GM20000 (cell line): ENCODE measurements at regions not wholly inside any gene's neighbourhood (a gene's known extent, or its start where the extent isn't known, plus 50 kb on each side); places are given as distances from the start of the nearest gene placed in this dataset.

Source experiments
- DNase-seq: peaks from one replicate; pipeline ENCODE4 v3.0.0; 2012; ENCODE audit warnings: low spot score
- TF ChIP-seq, protein P1 (sequence below): IDR thresholded peaks from 2 replicates; pipeline ENCODE4 v1.5.1; 2012; ENCODE audit warnings: mild to moderate bottlenecking, control low read depth; ENCODE audit errors: extremely low read depth, missing control alignments

DNA sequence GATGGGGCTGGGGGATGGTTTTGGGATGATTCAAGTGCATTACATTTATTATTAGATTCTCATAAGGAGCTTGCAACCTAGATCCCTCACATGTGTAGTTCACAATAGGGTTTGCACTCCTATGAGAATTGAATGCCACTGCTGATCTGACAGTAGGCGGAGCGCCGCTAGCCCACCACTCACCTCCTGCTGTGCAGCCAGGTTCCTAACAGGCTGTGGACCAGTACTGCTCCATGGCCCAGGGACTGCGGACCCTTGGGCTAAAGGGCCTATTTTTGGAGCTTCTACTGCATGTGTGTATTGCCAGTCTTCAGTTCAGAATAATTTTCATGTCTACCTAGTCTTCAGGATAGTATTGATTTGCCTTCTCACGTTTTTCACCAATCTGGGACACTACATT is 165.3 kb upstream of the TWIST2 start:
- DNase-seq, result no peak
- TF ChIP-seq, protein P1, sequence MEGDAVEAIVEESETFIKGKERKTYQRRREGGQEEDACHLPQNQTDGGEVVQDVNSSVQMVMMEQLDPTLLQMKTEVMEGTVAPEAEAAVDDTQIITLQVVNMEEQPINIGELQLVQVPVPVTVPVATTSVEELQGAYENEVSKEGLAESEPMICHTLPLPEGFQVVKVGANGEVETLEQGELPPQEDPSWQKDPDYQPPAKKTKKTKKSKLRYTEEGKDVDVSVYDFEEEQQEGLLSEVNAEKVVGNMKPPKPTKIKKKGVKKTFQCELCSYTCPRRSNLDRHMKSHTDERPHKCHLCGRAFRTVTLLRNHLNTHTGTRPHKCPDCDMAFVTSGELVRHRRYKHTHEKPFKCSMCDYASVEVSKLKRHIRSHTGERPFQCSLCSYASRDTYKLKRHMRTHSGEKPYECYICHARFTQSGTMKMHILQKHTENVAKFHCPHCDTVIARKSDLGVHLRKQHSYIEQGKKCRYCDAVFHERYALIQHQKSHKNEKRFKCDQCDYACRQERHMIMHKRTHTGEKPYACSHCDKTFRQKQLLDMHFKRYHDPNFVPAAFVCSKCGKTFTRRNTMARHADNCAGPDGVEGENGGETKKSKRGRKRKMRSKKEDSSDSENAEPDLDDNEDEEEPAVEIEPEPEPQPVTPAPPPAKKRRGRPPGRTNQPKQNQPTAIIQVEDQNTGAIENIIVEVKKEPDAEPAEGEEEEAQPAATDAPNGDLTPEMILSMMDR, result no peak

GRCh38 chr2:238684362-238685326 is 163.2 kb upstream of the TWIST2 start:
- no peak for DNase-seq
- TF ChIP-seq, protein P1, result no peak

GRCh38 chr2:238685327-238685709 is 162.6 kb upstream of the TWIST2 start:
- TF ChIP-seq, protein P1, result no peak
- DNase-seq, result no peak

DNA sequence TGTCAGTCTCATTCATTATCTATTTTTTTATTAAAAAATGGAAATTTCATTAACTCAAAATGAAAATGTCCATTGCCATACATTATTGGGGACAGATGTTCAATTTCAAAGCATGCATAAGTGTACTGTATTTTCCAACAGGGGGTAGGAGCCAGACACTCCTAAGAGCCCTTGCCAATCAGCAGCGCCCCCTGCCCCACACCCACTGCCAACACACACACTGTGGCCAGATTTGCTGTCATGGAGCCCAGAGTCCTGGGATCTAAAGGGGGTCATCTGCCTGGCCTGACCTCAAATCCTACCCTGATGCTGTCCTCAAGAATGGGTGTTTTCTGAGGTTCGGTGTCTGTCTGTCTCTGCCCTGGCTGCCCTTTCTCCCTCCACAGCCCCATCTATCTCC is 162.2 kb upstream of the TWIST2 start:
- DNase-seq, result no peak
- TF ChIP-seq, protein P1, result no peak

DNA sequence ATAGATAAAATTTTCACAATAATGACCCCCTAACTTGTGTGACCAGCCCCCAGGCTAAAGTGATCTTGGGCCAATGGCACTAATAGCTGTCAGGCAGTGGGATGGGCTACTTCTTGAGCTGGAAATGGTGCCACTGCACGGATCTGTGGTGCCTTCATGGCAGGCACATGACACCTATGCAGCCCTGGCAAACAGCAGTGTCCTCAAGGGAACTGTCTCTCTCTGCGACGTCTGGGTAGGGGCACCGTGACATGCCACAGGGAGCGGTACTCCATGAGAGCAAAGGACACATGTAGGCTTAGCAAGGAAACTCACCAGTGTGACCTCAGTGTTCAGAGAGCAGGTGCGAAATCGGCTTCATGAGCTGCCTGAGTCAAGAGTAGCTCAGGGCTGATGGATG is 161.7 kb upstream of the TWIST2 start:
- TF ChIP-seq, protein P1, result no peak
- no peak for DNase-seq

DNA sequence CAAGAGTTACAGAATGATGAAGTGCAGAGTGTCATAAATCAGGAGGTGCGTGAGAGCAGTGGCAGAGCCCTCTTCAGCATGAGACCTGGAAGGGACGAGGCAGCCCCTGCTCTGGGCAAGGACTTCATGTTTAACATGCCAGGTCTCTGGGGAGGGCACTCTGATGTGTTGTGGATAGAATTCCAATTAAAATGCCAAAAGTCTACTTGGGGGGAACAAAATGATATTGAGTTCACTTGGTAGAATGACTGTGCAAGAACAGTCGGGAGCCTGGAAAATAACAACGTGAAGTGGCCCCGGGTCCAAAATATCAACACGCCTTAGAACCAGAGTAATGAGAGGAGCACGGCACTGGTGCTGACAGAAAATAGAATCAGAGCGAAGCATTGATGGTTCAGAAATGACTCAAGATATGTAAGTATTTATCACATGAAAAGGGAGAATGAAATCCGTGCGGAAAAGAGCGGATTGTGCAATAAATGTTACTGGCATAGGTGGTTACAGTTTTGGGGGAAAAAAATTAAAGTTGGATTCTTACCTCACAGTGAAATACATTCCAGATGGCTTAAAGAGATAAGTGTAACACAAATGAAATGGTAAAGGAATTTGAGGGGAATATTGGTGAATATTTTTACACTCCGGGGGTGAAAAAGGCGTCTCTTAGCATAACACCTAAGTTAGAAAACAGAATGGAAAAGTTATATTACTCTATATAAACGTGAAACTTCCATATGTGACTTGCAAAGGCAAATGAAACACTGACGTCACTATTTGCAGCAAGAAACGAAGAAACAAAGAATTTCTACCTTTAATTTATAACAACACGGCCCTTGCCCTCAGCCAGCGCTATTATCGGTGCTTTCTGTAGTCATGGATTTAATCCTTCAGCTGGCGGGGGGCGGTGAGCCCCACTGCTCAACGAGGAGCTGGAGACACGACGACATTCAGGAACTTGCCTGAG is 159.4 kb upstream of the TWIST2 start:
- DNase-seq, result no peak
- TF ChIP-seq, protein P1, result no peak

GRCh38 chr2:238689331-238689730 is 158.6 kb upstream of the TWIST2 start:
- DNase-seq, result no peak
- TF ChIP-seq, protein P1, result no peak
